ENCODE measurements at regions not wholly inside any gene's neighbourhood (a gene's known extent, or its start where the extent isn't known, plus 50 kb on each side); places are given as distances from the start of the nearest gene placed in this dataset.

GRCh38 chr6:168157272-168158212 is 78.5 kb upstream of the FRMD1 start:
- Mint-ChIP-seq H3K27ac (no peak overlapping the region), H3K4me1 (no peaks in the 10 kb centered on the region), H3K4me3 (no peak overlapping the region), H3K27me3 (ENCODE audit: low read depth in 3 of 3) (peaks cover 7 to 16% (median 10%) of the 10 kb centered on the region in 3 donors), H3K9me3 (peaks cover 0 to 2% (median 0%) of the 10 kb centered on the region in 7 donors), H3K36me3 (no peaks in the 10 kb centered on the region)
- no peaks in the 10 kb centered on the region for H4K20me1 ChIP-seq (ENCODE audit: insufficient read depth, low read length)
- no peaks in the 10 kb centered on the region for H3K27me3 ChIP-seq (ENCODE audit: control insufficient read depth in 2 of 2, insufficient read depth in 2 of 2, low read length in 2 of 2)
- H3K9me3 ChIP-seq (replicated peaks in 1 of 2; ENCODE audit: control insufficient read depth in 1 of 2, insufficient read depth in 1 of 2, low read length in 2 of 2): no peaks in the 10 kb centered on the region
- DNase-seq: no peak
- no peak overlapping the region for H3K4me3 ChIP-seq (replicated peaks in 1 of 3; ENCODE audit: low read depth in 2 of 3, low read length in 3 of 3)
- no peaks in the 10 kb centered on the region for H3K36me3 ChIP-seq (replicated peaks in 1 of 2; ENCODE audit: control insufficient read depth in 1 of 2, insufficient read depth in 2 of 2, low read length in 2 of 2)
- WGBS (ENCODE audit: insufficient coverage): 43% methylated on average over 13 of the region's 18 CpGs
- no peak for TF ChIP-seq CTCF (IDR thresholded peaks at IDR 0.05)
- no peaks in the 10 kb centered on the region for H3K4me1 ChIP-seq (ENCODE audit: control insufficient read depth in 1 of 2, insufficient read depth in 2 of 2, low read length in 2 of 2)
- no peak overlapping the region for H3K9ac ChIP-seq (ENCODE audit: insufficient read depth, low read length, poor library complexity, severe bottlenecking)
- no peak overlapping the region for H3K4me2 ChIP-seq (replicated peaks; ENCODE audit: extremely low read depth, low read length, poor library complexity, severe bottlenecking)
- intact Hi-C loops (cut with micrococcal nuclease): no loop called here
- no peak overlapping the region for H2AFZ ChIP-seq (ENCODE audit: insufficient read depth, low read depth, low read length, poor library complexity, severe bottlenecking)
- H3K27ac ChIP-seq (ENCODE audit: low read depth in 1 of 2, low read length in 2 of 2): no peak overlapping the region
- H3K79me2 ChIP-seq (ENCODE audit: insufficient read depth, low read length): no peaks in the 10 kb centered on the region

- H3K36me3 ChIP-seq (replicated peaks in 1 of 2; ENCODE audit: control insufficient read depth in 1 of 2, insufficient read depth in 2 of 2, low read length in 2 of 2): no peaks in the 10 kb centered on the region
These were observed 77.8 kb upstream of the FRMD1 start for GRCh38 chr6:168156742-168157265.

More at GRCh38 chr6:168156742-168157265, 77.8 kb upstream of the FRMD1 start:
- Histone ChIP-seq H3K4me2 (replicated peaks; ENCODE audit: extremely low read depth, low read length, poor library complexity, severe bottlenecking) (no peak overlapping the region), H3K79me2 (ENCODE audit: insufficient read depth, low read length) (no peaks in the 10 kb centered on the region), H4K20me1 (ENCODE audit: insufficient read depth, low read length) (no peaks in the 10 kb centered on the region), H3K9ac (ENCODE audit: insufficient read depth, low read length, poor library complexity, severe bottlenecking) (no peak overlapping the region), H3K27ac (ENCODE audit: low read depth in 1 of 2, low read length in 2 of 2) (no peak overlapping the region), H3K27me3 (ENCODE audit: control insufficient read depth in 2 of 2, insufficient read depth in 2 of 2, low read length in 2 of 2) (no peaks in the 10 kb centered on the region), H2AFZ (ENCODE audit: insufficient read depth, low read depth, low read length, poor library complexity, severe bottlenecking) (no peak overlapping the region), H3K9me3 (replicated peaks in 1 of 2; ENCODE audit: control insufficient read depth in 1 of 2, insufficient read depth in 1 of 2, low read length in 2 of 2) (no peaks in the 10 kb centered on the region), H3K4me1 (ENCODE audit: control insufficient read depth in 1 of 2, insufficient read depth in 2 of 2, low read length in 2 of 2) (no peaks in the 10 kb centered on the region), H3K4me3 (replicated peaks in 1 of 3; ENCODE audit: low read depth in 2 of 3, low read length in 3 of 3) (no peak overlapping the region)
- H3K9me3 Mint-ChIP-seq: peaks cover 0 to 2% (median 0%) of the 10 kb centered on the region in 7 donors
- no peak for TF ChIP-seq CTCF (IDR thresholded peaks at IDR 0.05)
- peaks cover 7 to 16% (median 10%) of the 10 kb centered on the region in 3 donors for H3K27me3 Mint-ChIP-seq (ENCODE audit: low read depth in 3 of 3)
- no peak for DNase-seq
- no peaks in the 10 kb centered on the region for H3K4me1 Mint-ChIP-seq
- WGBS (ENCODE audit: insufficient coverage): 87% methylated on average over 9 of the region's 12 CpGs
- H3K36me3 Mint-ChIP-seq: no peaks in the 10 kb centered on the region
- H3K27ac Mint-ChIP-seq: no peak overlapping the region
- no peak overlapping the region for H3K4me3 Mint-ChIP-seq
- intact Hi-C loops (cut with micrococcal nuclease): no loop called here

All from CD14-positive monocyte (primary cell).